Inflammatory macrophage treated with lipopolysaccharide for 4 hours (primary cell): ENCODE measurements at regions not wholly inside any gene's neighbourhood (a gene's known extent, or its start where the extent isn't known, plus 50 kb on each side); places are given as distances from the start of the nearest gene placed in this dataset.
"Not testable (repeated sequence)": the region's sequence is repeated elsewhere in the genome, so short reads cannot be mapped to it uniquely, and the experiment has no call there.

Experiments used
- DNase-seq: peaks from one replicate; pipeline ENCODE4 v3.0.0-alpha.2; 2020

- not testable (repeated sequence) for DNase-seq
Observed at GRCh38 chr2:89979826-89980537, 1288.5 kb downstream of the RPIA start.

DNA sequence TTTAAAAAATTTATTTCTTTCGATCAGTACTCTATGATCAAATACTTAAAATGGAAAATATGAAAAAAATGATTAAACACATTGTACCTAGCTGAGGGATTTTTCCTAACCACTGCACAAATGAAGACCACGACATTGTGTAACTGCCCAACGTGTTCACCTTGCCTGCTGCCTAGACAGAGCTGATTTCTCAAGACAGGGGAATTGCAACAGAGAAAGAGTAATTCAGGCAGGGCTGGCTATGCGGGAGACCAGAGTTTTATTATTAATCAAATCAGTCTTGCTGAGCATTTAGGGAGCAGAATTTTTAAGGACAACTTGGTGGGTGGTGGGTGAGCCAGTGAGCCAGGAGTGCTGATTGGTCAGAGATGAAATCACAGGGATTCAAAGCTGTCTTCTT is 1290.8 kb downstream of the RPIA start:
- DNase-seq, result not testable (repeated sequence)

DNA sequence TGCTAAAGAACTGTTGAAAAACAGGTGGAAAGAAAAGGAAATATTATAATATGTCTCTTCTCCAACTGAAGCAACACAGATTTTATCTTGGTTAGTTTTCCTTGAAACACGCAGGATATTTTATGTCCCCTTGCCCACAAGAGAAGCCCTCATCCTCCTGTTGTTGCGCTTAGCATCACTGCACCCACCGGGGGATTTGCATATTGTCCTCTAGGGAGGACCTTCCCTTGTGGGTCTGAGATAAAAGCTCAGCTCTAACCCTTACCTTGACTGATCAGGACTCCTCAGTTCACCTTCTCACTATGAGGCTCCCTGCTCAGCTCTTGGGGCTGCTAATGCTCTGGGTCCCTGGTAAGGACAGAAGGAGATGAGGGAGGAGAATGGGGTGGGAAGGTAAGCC is 1294.2 kb downstream of the RPIA start:
- DNase-seq, result not testable (repeated sequence)

- not testable (repeated sequence) for DNase-seq
Observed at GRCh38 chr2:89986532-89986931, 1295.1 kb downstream of the RPIA start.

DNA sequence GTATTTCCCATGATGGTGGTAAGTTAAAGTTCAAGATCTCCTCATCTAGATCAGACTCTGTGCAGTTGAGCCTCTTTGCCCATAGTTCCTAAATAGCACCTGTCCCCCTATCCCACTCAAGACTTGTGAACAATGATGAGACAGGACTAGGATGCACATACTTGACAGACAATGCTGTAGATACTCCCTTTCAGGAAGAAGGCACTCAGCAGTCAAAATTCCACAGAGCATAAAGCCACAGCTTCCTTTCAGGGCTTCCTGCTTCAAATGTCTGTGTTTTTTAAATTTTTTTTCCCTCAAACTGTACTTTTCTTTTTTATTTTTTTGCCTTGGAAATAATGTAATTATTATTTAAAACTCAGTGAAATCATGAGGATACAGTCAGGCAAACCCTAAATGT is 1305.3 kb downstream of the RPIA start:
- not testable (repeated sequence) for DNase-seq

GRCh38 chr2:90004553-90004952 is 1313.1 kb downstream of the RPIA start:
- DNase-seq, result not testable (repeated sequence)

- not testable (repeated sequence) for DNase-seq
Observed at GRCh38 chr2:90010442-90011100, 1319.1 kb downstream of the RPIA start.

DNA sequence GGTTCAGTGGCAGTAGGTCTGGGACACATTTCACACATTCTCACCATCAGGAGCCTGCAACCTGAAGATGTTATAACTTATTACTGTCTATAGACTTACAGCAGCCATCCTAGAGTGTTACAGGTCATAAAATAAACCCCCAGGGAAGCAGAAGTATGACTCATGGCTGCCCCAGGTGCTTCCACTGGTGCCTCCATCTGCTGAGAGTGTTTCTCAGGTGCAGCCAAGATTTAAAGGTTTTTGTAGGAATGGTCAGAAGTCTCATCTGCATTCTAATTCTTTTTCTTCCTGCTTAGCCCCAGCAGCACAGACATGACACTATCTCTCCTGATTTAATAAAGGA is 1319.6 kb downstream of the RPIA start:
- DNase-seq, result not testable (repeated sequence)

GRCh38 chr2:90019908-90020307 is 1328.4 kb downstream of the RPIA start:
- not testable (repeated sequence) for DNase-seq

DNA sequence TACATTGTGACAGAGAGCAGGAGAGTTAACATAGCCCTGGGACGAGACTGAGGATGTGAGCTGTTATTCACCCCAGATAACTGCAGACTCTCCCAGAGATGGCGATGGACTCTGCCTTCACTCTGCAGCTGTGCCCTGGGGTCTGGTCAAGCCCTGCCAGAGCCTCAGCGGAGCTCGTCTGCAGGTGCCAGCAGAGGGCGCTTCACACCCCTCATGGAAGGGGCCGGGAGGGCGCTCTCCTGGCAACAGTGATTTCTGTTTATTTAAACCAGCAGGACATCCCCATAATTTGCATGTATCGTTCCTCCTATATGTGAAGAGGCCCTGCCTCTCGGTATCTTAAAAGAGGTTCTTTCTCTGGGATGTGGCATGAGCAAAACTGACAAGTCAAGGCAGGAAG is 1329.8 kb downstream of the RPIA start:
- DNase-seq, result not testable (repeated sequence)

DNA sequence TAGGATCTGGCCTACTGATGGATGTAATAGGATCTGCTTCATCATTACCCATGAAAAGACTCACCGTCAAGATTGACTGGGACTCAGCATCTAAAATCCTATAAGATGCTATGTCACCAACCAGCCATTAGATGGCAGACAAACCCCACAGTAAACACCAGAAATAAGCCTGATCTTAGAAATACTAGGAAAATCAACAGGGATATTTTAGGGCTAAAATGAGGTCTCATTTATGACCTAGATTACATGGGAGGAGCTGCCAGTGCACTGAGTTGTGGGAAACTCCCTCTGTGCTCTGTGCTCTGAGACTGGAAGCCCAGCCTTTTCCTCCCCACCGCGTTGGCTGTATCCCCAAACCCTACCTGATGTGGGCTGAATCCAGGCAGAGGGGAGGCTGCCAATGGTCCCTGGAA is 1335.8 kb downstream of the RPIA start:
- not testable (repeated sequence) for DNase-seq

GRCh38 chr2:90028381-90029079 is 1337.1 kb downstream of the RPIA start:
- peak; percentile 52 for DNase-seq

- not testable (repeated sequence) for DNase-seq
Observed at GRCh38 chr2:90029080-90029428, 1337.6 kb downstream of the RPIA start.

DNA sequence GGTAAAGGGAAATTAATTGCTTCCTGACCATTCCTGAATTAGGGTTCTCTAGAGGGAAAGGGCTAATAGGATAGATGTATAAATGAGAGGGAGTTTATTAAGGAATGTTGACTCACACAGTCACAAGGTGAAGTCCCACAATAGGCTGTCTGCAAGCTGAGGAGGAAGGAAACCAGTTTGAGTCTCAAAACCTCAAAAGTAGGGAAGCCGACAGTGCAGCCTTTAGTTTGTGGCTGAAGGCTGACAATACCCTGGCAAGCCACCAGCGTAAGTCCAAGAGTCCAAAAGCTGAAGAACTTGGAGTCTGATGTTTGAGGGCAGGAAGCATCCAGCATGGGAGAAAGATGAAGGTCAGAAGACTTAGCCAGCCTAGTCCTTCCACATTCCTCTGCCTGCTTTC is 1340.8 kb downstream of the RPIA start:
- DNase-seq, result peak; percentile 36

- not testable (repeated sequence) for DNase-seq
Observed at GRCh38 chr2:90036335-90036734, 1344.9 kb downstream of the RPIA start.

DNA sequence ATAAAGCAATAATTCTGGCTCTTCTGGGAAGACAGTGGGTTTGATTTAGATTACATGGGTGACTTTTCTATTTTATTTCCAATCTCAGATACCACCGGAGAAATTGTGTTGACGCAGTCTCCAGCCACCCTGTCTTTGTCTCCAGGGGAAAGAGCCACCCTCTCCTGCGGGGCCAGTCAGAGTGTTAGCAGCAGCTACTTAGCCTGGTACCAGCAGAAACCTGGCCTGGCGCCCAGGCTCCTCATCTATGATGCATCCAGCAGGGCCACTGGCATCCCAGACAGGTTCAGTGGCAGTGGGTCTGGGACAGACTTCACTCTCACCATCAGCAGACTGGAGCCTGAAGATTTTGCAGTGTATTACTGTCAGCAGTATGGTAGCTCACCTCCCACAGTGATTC is 1347.6 kb downstream of the RPIA start:
- DNase-seq, result not testable (repeated sequence)

- DNase-seq, result not testable (repeated sequence)
Observed at GRCh38 chr2:90047776-90048175, 1356.3 kb downstream of the RPIA start.

- not testable (repeated sequence) for DNase-seq
Observed at GRCh38 chr2:90052113-90052631, 1360.7 kb downstream of the RPIA start.

- DNase-seq, result peak; percentile 43
Observed at GRCh38 chr2:90069290-90069894, 1377.9 kb downstream of the RPIA start.

- no peak for DNase-seq
Observed at GRCh38 chr2:90076311-90076710, 1384.8 kb downstream of the RPIA start.

DNA sequence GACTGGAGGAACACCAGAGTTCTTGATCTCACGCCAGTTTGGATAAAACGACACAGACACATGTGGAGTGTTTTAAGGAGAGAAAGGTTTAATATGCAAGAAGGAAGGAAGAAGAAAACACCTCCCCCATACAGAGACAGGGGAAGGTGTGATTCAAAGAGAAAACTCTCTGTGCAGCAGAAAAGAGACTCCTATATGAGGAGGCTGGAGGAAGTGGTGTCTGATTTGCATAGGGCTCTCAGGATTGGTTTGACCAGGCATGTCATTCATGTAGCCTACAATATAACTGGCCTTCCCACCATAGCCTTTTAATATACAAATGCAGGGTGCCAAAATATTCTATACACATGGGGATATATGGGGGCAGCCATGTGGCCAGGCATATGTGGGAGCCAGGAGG is 1386.5 kb downstream of the RPIA start:
- no peak for DNase-seq

- DNase-seq, result no peak
Observed at GRCh38 chr2:90079374-90079773, 1387.9 kb downstream of the RPIA start.

DNA sequence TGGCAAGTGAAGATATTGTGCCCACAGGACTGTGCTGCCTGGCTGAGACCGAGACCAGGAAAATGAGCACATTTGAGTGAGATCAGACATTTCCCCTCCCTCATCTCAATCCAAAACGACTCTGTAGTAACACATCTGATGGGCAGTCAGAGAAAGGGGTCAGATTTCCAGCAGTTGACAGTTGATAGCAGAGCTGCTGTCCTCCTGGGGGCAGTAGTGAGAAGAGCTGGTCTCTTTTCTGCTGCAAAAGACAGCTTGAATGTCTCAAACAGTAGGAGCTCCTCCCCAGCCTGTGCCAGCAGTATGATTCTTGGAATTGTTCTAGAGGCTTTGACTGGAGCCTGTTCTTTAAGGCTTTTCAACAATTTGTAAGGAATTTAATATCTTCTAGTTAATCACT is 1396.3 kb downstream of the RPIA start:
- DNase-seq, result not testable (repeated sequence)
